GM12878 (cell line): ENCODE measurements at regions not wholly inside any gene's neighbourhood (a gene's known extent, or its start where the extent isn't known, plus 50 kb on each side); places are given as distances from the start of the nearest gene placed in this dataset.

Experiments
- ETV6 ChIP-seq, 2 experiments: fragments of 450-650 bp in 1 of 2; IDR thresholded peaks in 1 of 2; conservative IDR thresholded peaks in 1 of 2; 2 replicates each; pipeline ENCODE4 v1.6.1; 2014; ENCODE audit warnings: antibody characterized with exemption in 1 of 2, borderline replicate concordance in 1 of 2, low read depth in 1 of 2, mild to moderate bottlenecking in 1 of 2, moderate library complexity in 1 of 2
- HCFC1 ChIP-seq: fragments of 150-350 bp; IDR thresholded peaks from 2 replicates; pipeline ENCODE4 v1.6.1; 2014; ENCODE audit warnings: low read length
- TF ChIP-seq, protein P1 (sequence below), 3 experiments: IDR thresholded peaks in 2 of 3; conservative IDR thresholded peaks in 1 of 3; 2 replicates each; pipeline ENCODE4 v1.5.1; 2011; ENCODE audit warnings: low read depth in 3 of 3, low read length in 3 of 3, mild to moderate bottlenecking in 3 of 3, control low read depth in 2 of 3, moderate library complexity in 2 of 3, inconsistent platforms in 1 of 3, mixed read lengths in 1 of 3; ENCODE audit not compliant: control insufficient read depth in 2 of 3, insufficient read depth in 1 of 3; ENCODE audit errors: extremely low read depth in 1 of 3

DNA sequence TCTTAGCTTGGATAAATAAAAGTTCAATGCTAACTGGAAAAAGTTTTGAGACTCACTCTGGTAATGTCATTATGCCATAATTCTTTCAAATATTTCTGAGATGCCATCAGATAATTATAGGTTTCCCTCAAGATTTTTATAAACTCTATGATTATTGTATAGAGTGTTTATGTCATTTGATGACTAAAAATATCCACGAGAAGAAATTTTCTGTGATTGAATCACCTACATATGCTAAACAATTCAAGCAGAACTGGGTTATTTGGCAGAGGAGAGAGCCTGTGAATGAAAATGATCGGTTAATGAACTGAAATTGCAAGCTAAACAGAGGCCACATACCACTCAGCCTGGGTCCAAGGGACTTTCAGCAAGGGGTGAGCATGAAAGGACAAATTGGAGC, 92.6 kb upstream of the TSC22D1 start:
- TF ChIP-seq ETV6 (conservative IDR thresholded peaks at IDR 0.05 in 1 of 2, IDR thresholded peaks at IDR 0.05 in 1 of 2; ENCODE audit: borderline replicate concordance in 1 of 2, low read depth in 1 of 2) = no peak
- no peak for TF ChIP-seq HCFC1
- TF ChIP-seq, protein P1, sequence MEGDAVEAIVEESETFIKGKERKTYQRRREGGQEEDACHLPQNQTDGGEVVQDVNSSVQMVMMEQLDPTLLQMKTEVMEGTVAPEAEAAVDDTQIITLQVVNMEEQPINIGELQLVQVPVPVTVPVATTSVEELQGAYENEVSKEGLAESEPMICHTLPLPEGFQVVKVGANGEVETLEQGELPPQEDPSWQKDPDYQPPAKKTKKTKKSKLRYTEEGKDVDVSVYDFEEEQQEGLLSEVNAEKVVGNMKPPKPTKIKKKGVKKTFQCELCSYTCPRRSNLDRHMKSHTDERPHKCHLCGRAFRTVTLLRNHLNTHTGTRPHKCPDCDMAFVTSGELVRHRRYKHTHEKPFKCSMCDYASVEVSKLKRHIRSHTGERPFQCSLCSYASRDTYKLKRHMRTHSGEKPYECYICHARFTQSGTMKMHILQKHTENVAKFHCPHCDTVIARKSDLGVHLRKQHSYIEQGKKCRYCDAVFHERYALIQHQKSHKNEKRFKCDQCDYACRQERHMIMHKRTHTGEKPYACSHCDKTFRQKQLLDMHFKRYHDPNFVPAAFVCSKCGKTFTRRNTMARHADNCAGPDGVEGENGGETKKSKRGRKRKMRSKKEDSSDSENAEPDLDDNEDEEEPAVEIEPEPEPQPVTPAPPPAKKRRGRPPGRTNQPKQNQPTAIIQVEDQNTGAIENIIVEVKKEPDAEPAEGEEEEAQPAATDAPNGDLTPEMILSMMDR (IDR thresholded peaks at IDR 0.05 in 2 of 3, conservative IDR thresholded peaks at IDR 0.05 in 1 of 3; ENCODE audit: control insufficient read depth in 2 of 3, extremely low read depth in 1 of 3, insufficient read depth in 1 of 3, low read depth in 3 of 3, low read length in 3 of 3) = no peak
